OCI-LY1 (cell line): ENCODE measurements at regions not wholly inside any gene's neighbourhood (a gene's known extent, or its start where the extent isn't known, plus 50 kb on each side); places are given as distances from the start of the nearest gene placed in this dataset.

Experiments used
- CTCF ChIP-seq: fragments of 200-600 bp; sonication (generic), shearing (Covaris generic); IDR thresholded peaks from 2 replicates; pipeline ENCODE4 v1.5.1; 2017; ENCODE audit warnings: mild to moderate bottlenecking, antibody characterized with exemption, low read length, moderate library complexity, mixed read lengths
- EZH2 ChIP-seq: fragments of 200-600 bp; sonication (generic), shearing (Covaris generic); IDR thresholded peaks from 2 replicates; pipeline ENCODE4 v1.8.0; 2017; ENCODE audit warnings: borderline replicate concordance, mixed run types, mild to moderate bottlenecking, antibody characterized with exemption, low read length, moderate library complexity, mixed read lengths

- TF ChIP-seq EZH2, result no peak
- no peak for TF ChIP-seq CTCF
Measured at GRCh38 chr21:14602382-14602958, 56.4 kb upstream of the SAMSN1 start.
